Activated CD4-positive, alpha-beta T cell treated with anti-CD3 and anti-CD28 coated beads for 36 hours (primary cell): ENCODE measurements at regions not wholly inside any gene's neighbourhood (a gene's known extent, or its start where the extent isn't known, plus 50 kb on each side); places are given as distances from the start of the nearest gene placed in this dataset.
A peak's percentile ranks its signal among the peaks of the same experiment; 100 is the strongest.

Experiments
- ATAC-seq: fragments of 200-7000 bp; cut with Tn5 transposase; one replicate; pipeline ENCODE4 v1.10.0; 2021; ENCODE audit warnings: mild to moderate bottlenecking, moderate library complexity
- CTCF ChIA-PET: fragments of 350-600 bp; sonication (Branson Sonifier 250); formaldehyde crosslinking; loops from one replicate; lab custom pipeline; 2021; ENCODE audit warnings: antibody characterized with exemption; lab: Charles Lee
- POLR2A ChIA-PET: fragments of 350-600 bp; sonication (Branson Sonifier 250); formaldehyde crosslinking; loops from one replicate; lab custom pipeline; 2021; ENCODE audit warnings: antibody characterized with exemption, inconsistent platforms; lab: Charles Lee
- DNase-seq: peaks from one replicate; pipeline ENCODE4 v3.0.0-alpha.2; 2020
- H3K27ac Mint-ChIP-seq: one replicate; pipeline ENCODE4 v1.8.0; 2021; ENCODE audit warnings: mixed read lengths
- H3K27me3 Mint-ChIP-seq: one replicate; pipeline ENCODE4 v1.8.0; 2021; ENCODE audit warnings: mixed read lengths
- H3K36me3 Mint-ChIP-seq: one replicate; pipeline ENCODE4 v1.8.0; 2021; ENCODE audit warnings: low read depth, mixed read lengths
- H3K4me1 Mint-ChIP-seq: one replicate; pipeline ENCODE4 v1.8.0; 2021; ENCODE audit warnings: mixed read lengths
- H3K4me3 Mint-ChIP-seq: one replicate; pipeline ENCODE4 v1.8.0; 2021; ENCODE audit warnings: mild to moderate bottlenecking, moderate library complexity, mixed read lengths
- H3K9me3 Mint-ChIP-seq: one replicate; pipeline ENCODE4 v1.8.0; 2021; ENCODE audit warnings: low read depth, mixed read lengths
- intact Hi-C, 2 experiments: fragments of 100-400 bp; cut with DNase I in 1 of 2; cut with micrococcal nuclease in 1 of 2; formaldehyde crosslinking; loops; one replicate each; pipeline versions ENCODE4 v1.14.2 to v1.15.1; 2022 to 2024; cut with DNase I, micrococcal nuclease

DNA sequence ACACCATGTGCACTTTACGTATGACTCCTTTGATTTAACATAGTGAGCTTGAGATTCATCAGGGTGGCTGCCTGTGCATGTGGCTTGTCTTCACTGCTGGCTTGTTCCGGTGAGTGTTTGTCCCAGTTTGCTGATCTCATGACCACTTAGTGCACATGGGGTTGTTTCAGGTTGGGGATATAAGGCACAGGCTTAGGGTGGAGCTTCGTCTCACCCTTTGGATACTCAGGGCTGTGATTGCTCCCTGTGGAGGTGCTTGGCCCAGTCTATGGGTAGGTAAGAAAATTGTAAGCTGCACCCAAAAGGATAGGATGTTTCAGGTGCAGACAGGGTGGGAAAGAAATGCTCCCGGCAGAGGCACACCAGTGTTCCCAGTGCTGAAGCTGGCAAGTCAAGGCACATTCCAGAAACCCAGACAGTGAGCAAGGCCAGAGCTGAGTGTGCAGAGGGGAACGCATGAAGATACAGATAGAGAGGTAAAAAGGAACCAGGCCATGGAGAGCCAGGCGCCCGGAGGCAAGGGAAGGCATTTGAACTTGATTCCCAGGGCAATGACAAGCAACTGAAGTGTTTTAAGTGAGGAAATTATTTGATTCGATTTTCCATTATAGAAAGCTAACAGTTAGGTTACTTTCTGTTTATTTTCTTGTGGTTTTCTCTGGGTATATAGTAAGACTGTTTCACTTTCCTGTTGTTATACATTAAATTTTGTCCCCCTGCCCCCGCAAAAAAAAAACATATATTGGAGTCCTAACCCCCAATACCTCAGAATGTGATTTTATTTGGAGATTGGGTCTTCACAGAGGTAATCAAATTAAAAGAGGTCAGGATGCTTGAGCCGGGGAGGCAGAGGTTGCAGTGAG lies 289.8 kb upstream of the KLF6 start:
- DNase-seq (peak; percentile 23), ATAC-seq (peak; percentile 81)
- Mint-ChIP-seq H3K27me3 (no peaks in the 10 kb centered on the region), H3K4me3 (no peak overlapping the region), H3K36me3 (no peaks in the 10 kb centered on the region), H3K4me1 (peaks cover 38% of the 10 kb centered on the region), H3K9me3 (no peaks in the 10 kb centered on the region), H3K27ac (peak overlapping the region; percentile 67)
- CTCF ChIA-PET: interaction anchor here (0.6 to 0.8 kb wide), 4 partner anchors 15 to 335 kb away, joined by 3 to 4 read pairs (median 3); no protein-coding TSS in a partner anchor
- POLR2A ChIA-PET: interaction anchor here (0.5 to 0.7 kb wide), 2 partner anchors 57 to 406 kb away, joined by 3 to 5 read pairs; no protein-coding TSS in a partner anchor
- intact Hi-C loops: no loop called here

DNA sequence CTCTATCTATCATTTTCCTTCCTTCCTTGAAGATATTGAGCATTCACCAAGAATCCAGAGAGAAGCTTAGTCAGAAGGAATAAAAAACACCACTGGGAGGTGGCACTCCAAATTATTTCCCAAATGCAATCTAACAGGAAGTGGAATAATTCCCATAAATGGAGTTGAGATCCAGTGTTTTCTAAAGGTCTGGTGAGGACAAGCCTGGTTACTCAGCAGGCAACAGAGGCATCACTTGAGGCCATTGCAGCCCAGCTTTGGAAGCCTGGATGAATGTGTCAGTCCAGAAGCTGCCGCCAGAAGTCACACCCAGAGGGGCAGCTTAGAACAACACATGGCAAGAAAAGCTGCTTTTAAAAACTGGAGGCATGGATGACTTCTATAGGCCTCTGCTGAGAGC lies 288.9 kb upstream of the KLF6 start:
- no peak for DNase-seq
- ChIA-PET POLR2A (interaction anchor here (0.5 kb wide), 1 partner anchor 57 kb away, joined by 5 read pairs; no protein-coding TSS in a partner anchor), CTCF (interaction anchor here (0.6 kb wide), 1 partner anchor 334 kb away, joined by 3 read pairs; no protein-coding TSS in a partner anchor)
- intact Hi-C loops: no loop called here
- Mint-ChIP-seq H3K4me3 (no peak overlapping the region), H3K36me3 (no peaks in the 10 kb centered on the region), H3K27me3 (no peaks in the 10 kb centered on the region), H3K27ac (no peak overlapping the region), H3K9me3 (no peaks in the 10 kb centered on the region), H3K4me1 (peaks cover 32% of the 10 kb centered on the region)
- ATAC-seq: peak; percentile 14

DNA sequence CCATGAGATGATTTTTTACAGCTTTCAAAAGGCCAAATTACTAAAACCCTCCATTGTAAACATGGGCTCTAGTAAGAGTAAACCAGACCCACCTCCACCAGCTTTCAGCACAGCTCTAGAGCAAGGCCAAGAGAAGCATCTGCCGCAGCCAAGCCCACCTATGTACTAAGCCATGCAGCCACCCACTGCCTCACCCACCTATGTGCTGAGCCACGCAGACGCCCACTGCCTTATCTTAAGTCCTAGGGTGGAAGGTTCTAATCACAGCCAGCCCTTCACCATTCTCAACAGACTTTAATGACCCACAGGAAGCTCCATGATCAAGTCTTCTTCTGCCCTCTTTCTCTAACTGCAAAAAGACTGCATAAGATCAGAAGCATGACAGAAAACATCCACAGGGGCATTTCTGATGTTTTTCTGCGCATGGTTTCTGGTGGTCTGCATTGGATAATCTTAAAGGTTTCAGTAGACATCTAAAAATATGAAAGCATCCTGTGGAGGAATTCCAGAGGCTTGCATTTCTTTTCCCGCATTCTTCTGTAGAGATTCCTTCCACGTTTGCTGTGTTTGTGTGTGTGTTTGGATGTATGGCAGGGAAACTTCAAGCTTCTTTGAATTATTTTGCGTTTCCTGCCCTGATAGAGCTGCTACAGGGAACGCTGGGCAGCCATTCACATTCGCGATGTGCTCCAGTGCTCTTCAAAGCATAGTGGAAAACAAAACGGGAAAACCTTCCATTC lies 286.1 kb upstream of the KLF6 start:
- Mint-ChIP-seq H3K27ac (no peak overlapping the region), H3K27me3 (no peaks in the 10 kb centered on the region), H3K36me3 (no peaks in the 10 kb centered on the region), H3K9me3 (no peaks in the 10 kb centered on the region), H3K4me1 (peaks cover 32% of the 10 kb centered on the region), H3K4me3 (no peak overlapping the region)
- intact Hi-C loops: no loop called here
- CTCF ChIA-PET: interaction anchor here (1.3 kb wide), 1 partner anchor 405 kb away, joined by 3 read pairs; no protein-coding TSS in a partner anchor
- POLR2A ChIA-PET: no interaction called here
- DNase-seq (no peak), ATAC-seq (no peak)

DNA sequence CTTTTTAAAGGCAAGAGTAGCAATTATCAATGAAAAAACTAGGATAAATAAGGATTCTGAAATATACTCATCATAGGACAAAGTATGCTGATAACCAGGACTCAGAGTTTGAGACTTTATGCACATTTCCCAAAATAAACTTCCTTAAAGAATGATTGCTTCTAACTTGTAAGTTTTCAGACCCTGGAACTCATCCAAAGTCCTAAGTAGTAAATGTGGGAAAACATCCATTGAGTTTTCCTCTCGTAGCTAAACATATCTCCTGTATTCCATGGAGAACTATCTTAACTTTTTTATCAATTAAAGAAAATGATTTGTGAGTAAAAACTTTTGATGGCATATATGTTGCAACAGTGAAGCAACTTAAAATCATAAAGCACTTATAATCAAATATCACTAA lies 285.2 kb upstream of the KLF6 start:
- DNase-seq (no peak), ATAC-seq (no peak)
- Mint-ChIP-seq H3K27me3 (no peaks in the 10 kb centered on the region), H3K4me3 (no peak overlapping the region), H3K4me1 (peaks cover 25% of the 10 kb centered on the region), H3K27ac (no peak overlapping the region), H3K9me3 (no peaks in the 10 kb centered on the region), H3K36me3 (no peaks in the 10 kb centered on the region)
- intact Hi-C loops: no loop called here
- POLR2A ChIA-PET: no interaction called here
- CTCF ChIA-PET: interaction anchor here (1.3 kb wide), 1 partner anchor 404 kb away, joined by 3 read pairs; no protein-coding TSS in a partner anchor

DNA sequence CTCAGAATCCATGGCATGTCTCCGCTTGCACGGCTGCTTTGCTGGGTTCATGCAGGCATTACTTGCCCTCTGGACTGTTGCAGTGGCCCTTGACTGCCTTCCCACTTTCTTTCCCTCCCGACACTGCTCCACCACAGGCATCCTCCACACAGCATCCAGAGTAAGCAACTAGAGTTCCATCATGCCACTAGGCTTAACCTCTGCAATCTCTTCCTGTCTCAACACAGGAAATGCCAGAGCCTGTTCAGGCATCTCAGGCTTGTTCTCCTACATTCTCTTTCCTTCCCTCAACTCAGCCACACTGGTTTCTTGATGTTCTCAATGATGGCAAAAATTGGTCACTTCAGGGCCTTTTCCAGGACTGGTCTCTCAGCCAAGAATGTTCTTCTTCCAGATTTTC lies 284.5 kb upstream of the KLF6 start:
- H3K27me3 Mint-ChIP-seq: no peaks in the 10 kb centered on the region
- peaks cover 18% of the 10 kb centered on the region for H3K4me1 Mint-ChIP-seq
- ATAC-seq: no peak
- no peak overlapping the region for H3K4me3 Mint-ChIP-seq
- H3K27ac Mint-ChIP-seq: no peak overlapping the region
- intact Hi-C loops: no loop called here
- ChIA-PET CTCF (interaction anchor here (1.3 kb wide), 1 partner anchor 403 kb away, joined by 3 read pairs; no protein-coding TSS in a partner anchor), POLR2A (no interaction called here)
- no peaks in the 10 kb centered on the region for H3K36me3 Mint-ChIP-seq
- DNase-seq: no peak
- H3K9me3 Mint-ChIP-seq: no peaks in the 10 kb centered on the region

DNA sequence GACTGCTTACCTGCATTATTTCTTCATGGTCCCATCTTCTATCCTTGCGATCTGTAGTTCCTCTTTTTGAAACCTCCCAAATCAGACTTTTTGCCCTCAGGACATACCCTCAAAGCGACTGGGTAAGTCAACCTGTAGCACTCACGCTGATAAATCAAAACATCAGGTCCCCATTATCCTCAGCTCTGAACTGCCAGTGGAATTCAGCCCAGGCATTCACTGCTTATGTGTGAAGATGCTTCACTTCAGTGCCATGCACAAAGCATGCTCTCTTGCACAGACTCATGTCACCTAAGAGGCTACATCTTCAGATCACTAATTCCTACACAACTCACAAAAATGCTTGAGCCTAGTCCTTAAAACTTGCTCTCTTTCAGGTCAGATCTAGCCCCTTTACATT lies 283.6 kb upstream of the KLF6 start:
- intact Hi-C loops: no loop called here
- ChIA-PET CTCF (interaction anchor here (0.6 kb wide), 1 partner anchor 781 kb away, joined by 3 read pairs; no protein-coding TSS in a partner anchor), POLR2A (interaction anchor here (0.6 kb wide), 1 partner anchor 169 kb away, joined by 4 read pairs; no protein-coding TSS in a partner anchor)
- Mint-ChIP-seq H3K36me3 (no peaks in the 10 kb centered on the region), H3K9me3 (no peaks in the 10 kb centered on the region), H3K27ac (no peak overlapping the region), H3K4me1 (peaks cover 10% of the 10 kb centered on the region), H3K27me3 (no peaks in the 10 kb centered on the region), H3K4me3 (no peak overlapping the region)
- DNase-seq (no peak), ATAC-seq (no peak)

DNA sequence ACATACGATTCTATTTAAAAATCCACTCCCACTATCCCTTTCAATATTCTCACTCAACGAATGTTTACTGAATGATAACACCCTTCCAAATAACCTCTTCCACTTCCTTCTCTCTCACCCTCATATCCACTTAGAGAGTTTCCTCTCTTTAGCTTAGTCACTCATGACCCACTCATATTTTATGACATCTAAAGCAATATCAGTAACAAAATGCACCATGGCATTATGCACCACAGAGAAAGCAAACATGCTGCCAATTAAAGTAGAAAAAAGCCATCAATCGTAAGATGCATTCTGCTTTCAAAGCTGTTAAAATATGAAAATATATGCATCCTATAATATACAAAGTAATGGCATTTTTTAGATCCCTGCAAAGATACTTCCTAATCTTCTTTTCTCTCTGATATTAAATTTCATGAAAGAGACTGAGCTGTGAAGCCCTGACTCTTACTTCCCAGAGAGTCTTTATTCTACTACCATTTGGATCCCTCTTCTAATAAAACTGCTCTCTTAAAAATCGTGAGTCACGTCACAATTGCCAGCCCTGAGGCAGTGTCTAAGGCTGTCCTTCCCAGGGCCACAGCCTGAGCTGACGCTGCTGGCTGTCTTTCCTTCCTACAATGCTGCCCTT lies 283.0 kb upstream of the KLF6 start:
- POLR2A ChIA-PET: interaction anchor here (0.6 to 1.2 kb wide), 2 partner anchors 169 to 293 kb away, joined by 4 to 5 read pairs; no protein-coding TSS in a partner anchor
- H3K9me3 Mint-ChIP-seq: no peaks in the 10 kb centered on the region

DNA sequence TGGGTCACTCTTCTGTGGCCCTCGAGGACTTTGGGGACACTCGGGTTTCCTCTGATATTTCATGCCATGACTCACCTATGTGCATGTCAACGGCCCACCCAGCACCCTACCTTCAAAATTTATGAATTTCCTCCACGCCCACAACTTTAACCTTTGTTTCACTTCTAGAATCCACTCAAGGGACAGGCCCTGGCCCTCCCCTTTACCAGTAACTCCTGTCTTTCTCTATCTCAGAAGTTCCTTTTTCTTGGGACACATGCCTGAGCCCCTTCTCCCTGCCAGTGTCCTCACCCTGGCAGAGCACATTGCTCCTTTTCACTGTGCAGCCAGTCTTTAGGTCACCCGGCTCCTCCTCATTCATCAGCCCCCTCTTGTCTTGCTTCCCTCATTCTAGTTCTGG lies 282.5 kb upstream of the KLF6 start:
- Mint-ChIP-seq H3K4me3 (no peak overlapping the region), H3K9me3 (no peaks in the 10 kb centered on the region), H3K36me3 (no peaks in the 10 kb centered on the region), H3K4me1 (peaks cover 8% of the 10 kb centered on the region), H3K27me3 (no peaks in the 10 kb centered on the region), H3K27ac (no peak overlapping the region)
- DNase-seq (peak; percentile 46), ATAC-seq (peak; percentile 66)
- intact Hi-C loops: loop anchor here (1.0 to 2.0 kb wide), 3 partner anchors 33 to 63 kb away; no protein-coding TSS in a partner anchor
- ChIA-PET POLR2A (interaction anchor here (0.6 to 1.2 kb wide), 4 partner anchors 32 to 292 kb away, joined by 3 to 9 read pairs (median 4); partner anchors contain the start of gene KLF6), CTCF (no interaction called here)

More for the DNA sequence above, 283.0 kb upstream of the KLF6 start:
- Mint-ChIP-seq H3K27ac (no peak overlapping the region), H3K27me3 (no peaks in the 10 kb centered on the region), H3K4me1 (peaks cover 8% of the 10 kb centered on the region), H3K4me3 (no peak overlapping the region), H3K36me3 (no peaks in the 10 kb centered on the region)
- CTCF ChIA-PET: interaction anchor here (0.6 kb wide), 1 partner anchor 782 kb away, joined by 3 read pairs; no protein-coding TSS in a partner anchor
- DNase-seq: no peak
- peak; percentile 43 for ATAC-seq
- intact Hi-C loops: loop anchor here (1.0 to 2.0 kb wide), 3 partner anchors 33 to 63 kb away; no protein-coding TSS in a partner anchor

DNA sequence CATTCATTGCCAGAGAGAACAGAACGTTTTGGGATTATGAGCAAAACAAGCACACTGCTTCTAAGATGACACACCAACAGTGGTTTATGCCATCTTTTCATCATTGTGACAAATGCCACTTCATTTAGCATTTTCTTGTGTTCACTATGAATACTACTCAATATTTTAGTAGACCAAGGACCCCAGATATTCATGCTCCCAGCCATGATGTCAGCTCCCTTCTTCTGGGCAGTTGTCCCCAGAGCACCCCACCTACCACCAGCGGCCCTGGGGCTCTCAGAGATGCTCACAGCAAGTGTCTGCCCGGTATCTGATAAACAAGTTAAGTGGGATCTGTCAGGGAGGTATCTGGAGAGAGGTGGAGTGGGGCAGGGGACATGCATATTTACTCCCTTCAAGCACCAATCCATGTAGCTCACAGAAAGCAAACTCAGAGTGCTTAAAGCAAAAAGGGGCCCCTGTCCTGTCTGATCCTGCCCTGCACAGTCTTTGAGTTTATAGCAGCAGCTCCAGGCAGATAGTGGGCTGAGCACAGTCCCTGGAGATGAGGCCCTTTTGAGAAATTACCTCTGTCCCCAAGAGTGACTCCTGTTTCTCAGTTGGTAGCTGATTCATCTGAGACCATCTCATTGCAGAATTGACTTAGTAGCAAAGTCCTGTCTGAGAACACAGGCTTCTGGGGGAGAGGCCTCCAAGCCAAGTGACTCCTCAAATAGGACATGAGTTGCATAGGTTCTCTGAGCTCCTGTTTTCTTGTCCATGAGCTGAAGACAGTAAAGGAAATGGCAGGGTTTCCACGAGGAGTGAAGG lies 281.8 kb upstream of the KLF6 start:
- Mint-ChIP-seq H3K9me3 (no peaks in the 10 kb centered on the region), H3K27ac (no peak overlapping the region), H3K27me3 (no peaks in the 10 kb centered on the region), H3K4me3 (no peak overlapping the region), H3K4me1 (peaks cover 8% of the 10 kb centered on the region), H3K36me3 (no peaks in the 10 kb centered on the region)
- ChIA-PET CTCF (no interaction called here), POLR2A (interaction anchor here (0.5 to 1.2 kb wide), 6 partner anchors 32 to 291 kb away, joined by 3 to 9 read pairs (median 4); partner anchors contain the start of gene KLF6)
- intact Hi-C loops: loop anchor here (1.0 to 2.0 kb wide), 3 partner anchors 32 to 64 kb away; no protein-coding TSS in a partner anchor
- ATAC-seq: peak; percentile 86
- DNase-seq: peak; percentile 45

DNA sequence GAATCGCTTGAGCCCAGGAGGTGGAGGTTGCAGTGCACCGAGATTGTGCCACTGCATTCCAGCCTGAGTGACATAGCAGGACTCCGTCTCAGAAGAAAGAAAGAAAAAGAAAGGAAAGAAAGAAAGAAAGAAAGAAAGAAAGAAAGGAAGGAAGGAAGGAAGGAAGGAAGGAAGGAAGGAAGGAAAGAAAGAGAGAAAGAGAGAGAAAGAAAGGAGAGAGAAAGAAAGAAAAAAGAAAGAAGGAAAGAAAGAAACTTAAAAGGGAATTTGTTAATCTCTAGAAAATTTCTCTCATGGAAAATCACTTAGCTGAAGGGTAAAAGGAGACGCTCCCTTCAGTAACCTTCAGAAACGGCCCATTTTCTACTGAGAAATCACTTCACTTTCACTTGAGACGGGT lies 279.5 kb upstream of the KLF6 start:
- Mint-ChIP-seq H3K9me3 (no peaks in the 10 kb centered on the region), H3K27me3 (no peaks in the 10 kb centered on the region), H3K4me1 (peaks cover 25% of the 10 kb centered on the region), H3K4me3 (no peak overlapping the region), H3K27ac (no peak overlapping the region), H3K36me3 (no peaks in the 10 kb centered on the region)
- CTCF ChIA-PET: no interaction called here
- POLR2A ChIA-PET: interaction anchor here (0.6 kb wide), 1 partner anchor 252 kb away, joined by 3 read pairs; no protein-coding TSS in a partner anchor
- DNase-seq (no peak), ATAC-seq (no peak)
- intact Hi-C loops: no loop called here
